Keratinocyte (primary cell): ENCODE measurements at regions not wholly inside any gene's neighbourhood (a gene's known extent, or its start where the extent isn't known, plus 50 kb on each side); places are given as distances from the start of the nearest gene placed in this dataset.

Experiments
- DNase-seq: peaks from one replicate; pipeline ENCODE4 v3.0.0-alpha.2; 2011; ENCODE audit warnings: low read depth, missing footprints, low spot score
- FAIRE-seq: peaks from 2 replicates; lab custom pipeline; 2011; peaks lifted over from hg19 to GRCh38; lab: Jason Lieb, UNC
- H2AFZ ChIP-seq: 2 replicates; pipeline ENCODE4 v1.6.0; 2012; ENCODE audit warnings: low read length, control low read depth, inconsistent platforms; ENCODE audit not compliant: control insufficient read depth
- H3K27ac ChIP-seq: 2 replicates; pipeline ENCODE4 v1.5.1; 2011; ENCODE audit warnings: low read length; ENCODE audit not compliant: control insufficient read depth, insufficient read depth
- H3K27me3 ChIP-seq: 3 replicates; pipeline ENCODE4 v1.6.0; 2011; ENCODE audit warnings: low read length; ENCODE audit not compliant: control insufficient read depth, insufficient read depth; ENCODE audit errors: extremely low read depth
- H3K36me3 ChIP-seq, 2 experiments: 2 replicates in 1 of 2; 3 replicates in 1 of 2; pipeline ENCODE4 v1.5.1; 2011; ENCODE audit warnings: low read length in 2 of 2, mild to moderate bottlenecking in 1 of 2; ENCODE audit not compliant: control insufficient read depth in 2 of 2, insufficient read depth in 2 of 2; ENCODE audit errors: extremely low read depth in 1 of 2
- H3K4me1 ChIP-seq: 3 replicates; pipeline ENCODE4 v1.5.1; 2011; ENCODE audit warnings: low read length; ENCODE audit not compliant: control insufficient read depth, insufficient read depth; ENCODE audit errors: extremely low read depth
- H3K4me2 ChIP-seq: 3 replicates; pipeline ENCODE4 v1.6.0; 2011; ENCODE audit warnings: low read depth, low read length; ENCODE audit not compliant: control insufficient read depth, insufficient read depth; ENCODE audit errors: extremely low read depth
- H3K4me3 ChIP-seq, 3 experiments: fragments of 200-600 bp in 1 of 3; sonication (generic) in 1 of 3; 2 replicates in 2 of 3; 3 replicates in 1 of 3; pipeline ENCODE4 v1.5.1; 2011 to 2016; ENCODE audit warnings: low read length in 3 of 3, mild to moderate bottlenecking in 3 of 3, control low read depth in 2 of 3, inconsistent platforms in 1 of 3, low read depth in 1 of 3, mixed read lengths in 1 of 3, mixed run types in 1 of 3, moderate library complexity in 1 of 3; ENCODE audit not compliant: control insufficient read depth in 2 of 3, insufficient read depth in 2 of 3; ENCODE audit errors: extremely low read depth in 1 of 3
- H3K79me2 ChIP-seq: 2 replicates; pipeline ENCODE4 v1.6.0; 2012; ENCODE audit warnings: low read length; ENCODE audit not compliant: control insufficient read depth, insufficient read depth
- H3K9ac ChIP-seq: 3 replicates; pipeline ENCODE4 v1.6.0; 2011; ENCODE audit warnings: low read length; ENCODE audit not compliant: control insufficient read depth, insufficient read depth; ENCODE audit errors: extremely low read depth
- H3K9me1 ChIP-seq: 3 replicates; pipeline ENCODE4 v1.6.0; 2011; ENCODE audit warnings: low read length; ENCODE audit not compliant: control insufficient read depth, insufficient read depth; ENCODE audit errors: extremely low read depth
- H3K9me3 ChIP-seq: 2 replicates; pipeline ENCODE4 v1.5.1; 2012; ENCODE audit warnings: low read depth, low read length; ENCODE audit not compliant: control insufficient read depth
- H4K20me1 ChIP-seq: 3 replicates; pipeline ENCODE4 v1.6.0; 2011; ENCODE audit warnings: low read length; ENCODE audit not compliant: control insufficient read depth, insufficient read depth; ENCODE audit errors: extremely low read depth
- EZH2 ChIP-seq: IDR thresholded peaks from one replicate; pipeline ENCODE4 v1.6.1; 2012; ENCODE audit warnings: inconsistent platforms, mild to moderate bottlenecking, low read length, moderate library complexity
- dilution Hi-C: fragments of 300-500 bp; cut with MboI; formaldehyde crosslinking; loops from one replicate; pipeline ENCODE4 v1.7.0; 2020; ENCODE audit warnings: low sequenced_read_pairs; ENCODE audit not compliant: extremely low pct_ligation_motif_present
- TF ChIP-seq, protein P1 (sequence below), 3 experiments: IDR thresholded peaks in 1 of 3; conservative IDR thresholded peaks in 1 of 3; optimal IDR thresholded peaks in 1 of 3; 2 replicates in 2 of 3; 3 replicates in 1 of 3; pipeline versions ENCODE3 to v1.5.1; 2011; ENCODE audit warnings: low read length in 3 of 3, mild to moderate bottlenecking in 3 of 3, moderate library complexity in 2 of 3, control low read depth in 1 of 3, inconsistent platforms in 1 of 3; ENCODE audit not compliant: insufficient read depth in 2 of 3; ENCODE audit errors: extremely low read depth in 1 of 3

DNA sequence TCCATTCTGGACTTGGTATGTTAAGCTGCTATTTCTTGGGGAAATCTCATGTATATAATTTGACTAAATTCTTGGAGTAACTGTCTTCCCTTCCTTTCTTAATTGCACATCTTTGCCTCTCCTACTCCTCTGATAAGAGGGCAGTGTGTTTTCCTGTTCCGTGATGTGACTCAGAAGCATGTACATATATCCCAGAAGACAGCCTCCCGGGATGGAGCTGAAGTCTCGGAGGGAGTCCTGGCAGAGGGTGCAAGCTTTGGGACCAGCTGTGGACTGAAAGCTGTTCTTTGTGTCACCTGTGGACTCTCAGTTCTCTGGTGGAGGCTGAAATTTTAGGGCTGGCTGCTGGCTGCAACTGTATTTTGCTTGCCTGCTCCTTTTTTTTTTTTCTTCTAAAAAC lies 54.7 kb upstream of the MGAT5 start:
- no peak overlapping the region for H3K9ac ChIP-seq
- H3K4me3 ChIP-seq: no peak overlapping the region
- H2AFZ ChIP-seq: no peak overlapping the region
- no peak overlapping the region for H3K27ac ChIP-seq
- peaks cover 7% of the 10 kb centered on the region for H3K4me1 ChIP-seq
- no peak for FAIRE-seq
- H3K36me3 ChIP-seq: no peaks in the 10 kb centered on the region
- dilution Hi-C loops: no loop called here
- H3K79me2 ChIP-seq: peaks cover 33% of the 10 kb centered on the region
- no peak overlapping the region for H3K4me2 ChIP-seq
- no peak for TF ChIP-seq EZH2
- TF ChIP-seq, protein P1, sequence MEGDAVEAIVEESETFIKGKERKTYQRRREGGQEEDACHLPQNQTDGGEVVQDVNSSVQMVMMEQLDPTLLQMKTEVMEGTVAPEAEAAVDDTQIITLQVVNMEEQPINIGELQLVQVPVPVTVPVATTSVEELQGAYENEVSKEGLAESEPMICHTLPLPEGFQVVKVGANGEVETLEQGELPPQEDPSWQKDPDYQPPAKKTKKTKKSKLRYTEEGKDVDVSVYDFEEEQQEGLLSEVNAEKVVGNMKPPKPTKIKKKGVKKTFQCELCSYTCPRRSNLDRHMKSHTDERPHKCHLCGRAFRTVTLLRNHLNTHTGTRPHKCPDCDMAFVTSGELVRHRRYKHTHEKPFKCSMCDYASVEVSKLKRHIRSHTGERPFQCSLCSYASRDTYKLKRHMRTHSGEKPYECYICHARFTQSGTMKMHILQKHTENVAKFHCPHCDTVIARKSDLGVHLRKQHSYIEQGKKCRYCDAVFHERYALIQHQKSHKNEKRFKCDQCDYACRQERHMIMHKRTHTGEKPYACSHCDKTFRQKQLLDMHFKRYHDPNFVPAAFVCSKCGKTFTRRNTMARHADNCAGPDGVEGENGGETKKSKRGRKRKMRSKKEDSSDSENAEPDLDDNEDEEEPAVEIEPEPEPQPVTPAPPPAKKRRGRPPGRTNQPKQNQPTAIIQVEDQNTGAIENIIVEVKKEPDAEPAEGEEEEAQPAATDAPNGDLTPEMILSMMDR (optimal IDR thresholded peaks at IDR 0.05 in 1 of 3, IDR thresholded peaks at IDR 0.05 in 1 of 3, conservative IDR thresholded peaks at IDR 0.05 in 1 of 3; ENCODE audit: extremely low read depth in 1 of 3, insufficient read depth in 2 of 3, low read length in 3 of 3): no peak
- H3K9me1 ChIP-seq: no peaks in the 10 kb centered on the region
- H3K27me3 ChIP-seq: no peaks in the 10 kb centered on the region
- H3K9me3 ChIP-seq: no peaks in the 10 kb centered on the region
- no peak for DNase-seq
- H4K20me1 ChIP-seq: no peaks in the 10 kb centered on the region

DNA sequence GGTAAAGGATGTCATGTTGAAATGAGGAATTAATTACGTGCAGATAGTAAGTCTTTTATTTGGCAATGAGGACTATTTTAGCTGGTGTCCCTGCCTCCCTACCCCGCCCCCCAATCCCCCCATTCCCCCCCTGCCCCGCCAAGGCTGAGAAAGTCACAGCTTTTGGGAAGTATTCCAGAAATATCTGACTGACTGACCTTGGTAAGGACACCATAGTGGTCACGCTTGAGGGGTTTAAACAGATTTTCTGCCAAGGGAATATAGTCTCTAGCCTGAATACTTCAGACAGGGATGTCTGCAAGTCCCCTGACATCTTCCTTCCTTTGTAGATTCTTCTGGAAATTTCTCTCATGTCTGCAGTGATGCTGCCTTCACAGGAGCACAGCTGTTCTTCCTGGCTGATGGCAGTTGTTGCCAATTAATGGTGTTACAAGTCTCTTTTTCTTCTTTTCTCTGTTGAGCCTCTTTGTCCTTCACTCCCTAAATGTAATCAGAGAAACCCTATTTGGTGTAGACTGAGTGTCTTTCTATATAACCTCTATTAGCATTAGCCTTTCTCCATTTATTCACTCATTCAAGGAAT lies 53.7 kb upstream of the MGAT5 start:
- no peaks in the 10 kb centered on the region for H3K9me3 ChIP-seq
- H4K20me1 ChIP-seq: no peaks in the 10 kb centered on the region
- no peak overlapping the region for H3K9ac ChIP-seq
- dilution Hi-C loops: no loop called here
- H3K79me2 ChIP-seq: peaks cover 30% of the 10 kb centered on the region
- no peak for FAIRE-seq
- H3K27ac ChIP-seq: no peak overlapping the region
- no peaks in the 10 kb centered on the region for H3K27me3 ChIP-seq
- DNase-seq: no peak
- H3K4me2 ChIP-seq: no peak overlapping the region
- H3K36me3 ChIP-seq: no peaks in the 10 kb centered on the region
- no peak overlapping the region for H3K4me3 ChIP-seq
- H3K4me1 ChIP-seq: peaks cover 7% of the 10 kb centered on the region
- no peak overlapping the region for H2AFZ ChIP-seq
- H3K9me1 ChIP-seq: no peaks in the 10 kb centered on the region
- TF ChIP-seq, protein P1 (optimal IDR thresholded peaks at IDR 0.05 in 1 of 3, IDR thresholded peaks at IDR 0.05 in 1 of 3, conservative IDR thresholded peaks at IDR 0.05 in 1 of 3; ENCODE audit: extremely low read depth in 1 of 3, insufficient read depth in 2 of 3, low read length in 3 of 3): no peak
- TF ChIP-seq EZH2: no peak
